CD4-positive, alpha-beta T cell treated with Interleukin-4 for 4 hours (primary cell): ENCODE measurements at regions not wholly inside any gene's neighbourhood (a gene's known extent, or its start where the extent isn't known, plus 50 kb on each side); places are given as distances from the start of the nearest gene placed in this dataset.

Source experiments
- DNase-seq: peaks from one replicate; pipeline ENCODE4 v3.0.0-alpha.2; 2020

DNA sequence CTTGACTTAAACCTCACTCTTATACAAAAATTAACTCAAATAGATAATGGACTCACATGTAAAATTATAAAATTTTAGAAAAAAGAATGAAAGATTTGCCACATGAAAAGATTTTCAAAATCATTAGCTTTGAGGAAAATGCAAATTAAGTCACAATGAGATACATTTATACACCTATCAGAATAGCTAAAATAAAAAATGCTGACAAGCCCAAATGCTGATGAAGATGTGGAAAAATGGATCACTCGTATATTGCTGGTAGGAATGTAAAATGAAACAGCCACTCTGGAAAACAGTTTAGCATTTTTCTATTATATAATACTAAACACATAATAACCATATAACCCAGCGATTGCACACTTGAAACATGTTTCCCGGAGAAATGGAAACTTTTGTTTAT is 316.2 kb downstream of the ANKRD50 start:
- no peak for DNase-seq

DNA sequence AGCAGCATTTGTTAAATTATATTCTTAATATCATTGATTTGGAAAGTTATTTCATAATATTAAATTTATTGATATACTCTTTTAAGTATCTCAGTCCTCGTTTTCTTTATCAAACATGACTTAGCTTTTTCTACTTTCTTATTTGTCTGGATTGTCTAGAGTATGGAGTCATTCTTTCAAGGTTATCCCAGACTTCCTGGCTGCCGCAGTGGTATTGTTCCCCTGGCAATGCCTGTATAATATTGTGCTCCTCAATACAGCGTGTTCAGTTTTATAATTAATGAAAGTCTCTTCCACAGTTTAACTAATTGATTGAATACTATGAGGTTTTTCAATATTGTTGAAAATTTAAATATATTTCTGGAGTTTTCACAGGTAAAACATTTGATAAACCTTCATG is 310.9 kb downstream of the ANKRD50 start:
- DNase-seq = no peak

DNA sequence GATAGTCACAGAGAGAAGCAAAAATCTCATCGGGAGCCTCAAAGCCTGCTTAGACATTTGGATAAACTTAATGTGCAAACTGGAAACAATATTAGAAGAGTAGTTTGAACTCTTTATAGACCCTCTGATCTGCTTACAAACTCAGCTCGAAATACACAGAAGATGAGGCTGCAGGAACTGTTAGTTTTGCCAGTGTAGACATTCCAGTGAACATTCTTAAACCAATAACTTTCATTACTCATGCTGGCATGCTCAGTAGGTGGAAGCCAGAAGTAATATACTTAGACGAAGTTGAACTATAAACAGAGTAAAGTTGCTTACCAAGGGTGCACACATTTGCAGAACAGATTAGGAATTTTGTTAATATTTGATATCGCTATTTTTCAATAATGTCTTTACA is 303.5 kb downstream of the ANKRD50 start:
- DNase-seq = no peak

DNA sequence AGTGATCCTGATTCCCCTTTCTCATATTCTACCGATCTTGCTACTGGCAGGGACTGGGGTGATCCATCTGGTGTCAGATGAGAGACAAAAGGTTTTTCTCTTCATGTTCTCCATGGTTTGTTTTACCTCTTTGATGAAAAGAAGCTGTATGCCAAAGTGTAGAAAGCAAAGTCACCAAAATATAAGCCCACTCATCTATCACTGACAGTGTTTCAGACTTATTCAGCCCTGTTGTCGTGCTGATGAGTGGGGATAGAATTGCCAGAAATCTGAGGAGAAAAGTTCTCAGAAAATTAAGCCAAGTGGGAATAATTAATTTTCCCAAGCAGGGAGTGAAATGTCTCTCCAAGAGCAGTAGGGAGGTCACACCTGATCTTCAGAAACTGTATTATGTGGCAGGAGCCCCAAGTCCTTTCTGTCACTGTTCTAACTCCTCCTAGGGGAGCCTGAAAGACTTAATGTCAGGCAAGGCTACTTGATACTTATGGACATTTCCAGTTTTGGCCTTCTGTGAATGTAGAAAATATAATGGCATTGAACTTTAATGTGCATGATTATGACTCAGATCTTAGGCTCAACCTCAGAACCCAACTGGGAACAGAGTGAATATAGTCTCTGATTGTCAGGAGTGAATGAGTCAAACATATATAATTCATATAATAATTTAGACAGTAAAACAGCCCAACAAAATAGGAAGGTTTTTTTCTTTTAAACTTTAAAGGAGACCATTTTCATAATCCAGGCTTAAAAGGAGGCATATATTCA is 298.1 kb downstream of the ANKRD50 start:
- no peak for DNase-seq

DNA sequence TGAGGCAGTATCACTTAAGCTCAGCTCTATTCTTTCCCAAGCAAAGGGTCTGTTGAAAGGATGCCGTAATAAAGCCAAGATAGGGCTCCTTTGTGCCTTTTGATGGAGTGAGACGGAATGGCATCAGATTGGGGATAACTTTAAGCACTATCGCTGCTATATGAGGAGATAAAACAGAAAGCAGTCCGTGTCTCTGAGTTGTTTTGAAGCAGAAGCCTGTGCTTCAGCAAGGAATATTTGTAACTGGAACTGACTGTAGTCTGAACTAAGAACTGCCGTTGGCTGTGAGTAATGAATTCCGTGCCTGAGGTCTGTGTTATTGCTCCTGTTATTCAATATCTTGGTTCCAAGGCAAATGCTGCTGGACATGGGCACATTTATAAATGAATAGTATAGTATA is 297.4 kb downstream of the ANKRD50 start:
- no peak for DNase-seq

DNA sequence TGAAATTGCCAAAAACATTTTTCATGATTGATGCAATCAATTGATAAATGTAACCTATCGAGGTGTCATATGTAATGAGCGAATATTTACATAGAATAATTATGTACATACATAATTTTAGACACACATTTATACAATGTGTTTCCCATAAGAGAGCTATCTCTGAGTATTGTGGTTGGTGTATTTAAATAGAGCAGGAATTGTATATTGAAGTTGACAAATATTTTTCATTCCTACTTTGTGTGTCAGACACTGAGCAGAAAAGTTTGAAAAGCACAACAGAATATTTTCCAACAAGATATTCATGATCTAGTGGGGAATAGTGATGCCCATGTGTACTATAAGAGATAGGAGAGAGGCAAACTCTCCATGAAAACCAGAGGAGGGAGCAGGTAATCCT is 295.2 kb downstream of the ANKRD50 start:
- DNase-seq = no peak

DNA sequence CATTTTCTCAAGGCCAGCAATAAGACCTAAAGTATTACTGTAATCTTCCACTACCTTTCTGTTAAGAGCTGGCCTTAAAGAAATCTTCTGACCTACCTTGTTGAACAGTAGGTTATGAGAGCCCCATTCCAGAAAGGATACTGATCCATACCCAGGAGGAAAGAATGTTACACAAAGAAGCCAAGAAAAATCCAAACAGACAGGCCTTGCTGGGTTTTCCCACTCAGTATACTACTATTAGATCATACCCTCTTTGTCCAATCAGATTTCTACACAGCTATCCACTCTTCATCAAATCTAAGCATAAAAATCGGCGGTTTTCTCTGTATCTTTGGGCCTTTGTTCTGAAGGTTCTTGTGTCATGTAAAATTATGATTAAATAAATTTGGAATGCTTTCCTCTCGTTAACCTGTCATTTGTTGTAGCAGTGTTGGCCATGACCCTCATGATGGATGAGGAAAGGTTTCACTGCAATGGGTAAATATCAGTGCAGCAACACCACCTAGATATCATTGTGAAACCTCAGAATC is 292.3 kb downstream of the ANKRD50 start:
- DNase-seq = no peak

DNA sequence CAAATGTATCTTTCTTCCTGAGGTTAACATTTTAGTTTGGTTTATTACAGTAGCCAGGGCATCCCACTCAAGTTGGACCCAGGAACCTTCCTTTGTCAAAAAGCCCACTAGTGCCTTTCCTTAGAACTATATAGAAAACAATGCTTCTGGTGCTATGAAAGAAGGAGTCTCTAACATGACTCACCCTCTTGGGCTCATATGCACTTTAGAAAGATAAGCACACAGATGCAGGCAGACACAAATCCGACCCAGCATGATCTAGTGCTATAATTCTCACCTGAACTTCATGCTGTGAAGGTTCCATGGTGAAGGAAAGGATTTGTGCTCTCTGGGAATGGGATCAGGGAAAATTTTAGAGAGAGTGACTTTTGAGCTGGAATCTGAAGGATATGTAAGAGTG is 289.4 kb downstream of the ANKRD50 start:
- no peak for DNase-seq

DNA sequence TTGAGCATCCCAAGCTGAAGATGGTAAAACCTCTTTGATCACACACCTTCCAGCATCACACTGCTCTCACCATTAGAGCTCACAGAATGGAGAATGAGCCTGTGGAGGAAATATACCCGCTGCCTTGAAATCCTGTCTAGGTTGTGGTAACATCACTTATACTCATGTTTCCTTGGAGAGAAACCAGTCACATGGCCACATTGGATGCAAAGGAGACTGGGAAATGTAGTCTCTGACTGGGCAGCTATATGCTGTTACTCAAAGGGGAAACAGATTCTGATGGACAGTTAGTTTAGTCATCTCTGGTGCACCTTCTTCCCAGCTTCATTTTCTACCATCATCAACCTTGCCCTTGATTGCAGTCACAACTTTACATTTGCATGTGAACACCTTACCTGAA is 286.3 kb downstream of the ANKRD50 start:
- no peak for DNase-seq

DNA sequence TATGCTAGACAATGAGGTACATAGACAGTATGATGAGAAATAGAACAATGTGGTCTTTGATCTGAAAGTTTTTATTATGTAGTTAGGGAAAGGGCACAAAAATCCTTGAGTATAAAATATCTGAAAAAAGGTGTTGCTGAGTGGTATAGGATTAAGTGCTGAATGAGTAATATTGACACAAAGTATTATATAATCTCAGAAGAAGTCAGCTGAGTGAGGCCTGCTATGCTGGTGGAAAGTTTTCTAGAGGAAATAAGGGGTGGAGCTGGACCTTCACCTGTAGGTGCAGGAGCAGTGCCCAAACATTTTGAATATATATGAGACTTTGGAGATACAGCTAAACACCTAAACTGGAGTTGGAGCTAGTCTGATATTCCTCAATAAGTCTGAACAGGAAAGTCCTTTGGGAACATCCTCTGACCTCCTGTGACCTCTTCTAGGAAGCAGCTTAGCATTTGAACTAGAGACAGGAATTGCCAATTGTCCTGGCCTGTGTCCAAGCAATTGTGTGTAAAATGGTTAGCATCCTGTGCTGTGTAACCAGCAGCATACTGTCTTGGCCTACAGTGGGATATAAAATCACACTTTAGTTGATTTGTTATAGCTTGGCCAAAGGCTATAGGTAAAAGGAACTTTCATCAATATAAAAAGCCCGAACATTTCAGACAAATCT is 285.3 kb downstream of the ANKRD50 start:
- DNase-seq = no peak

DNA sequence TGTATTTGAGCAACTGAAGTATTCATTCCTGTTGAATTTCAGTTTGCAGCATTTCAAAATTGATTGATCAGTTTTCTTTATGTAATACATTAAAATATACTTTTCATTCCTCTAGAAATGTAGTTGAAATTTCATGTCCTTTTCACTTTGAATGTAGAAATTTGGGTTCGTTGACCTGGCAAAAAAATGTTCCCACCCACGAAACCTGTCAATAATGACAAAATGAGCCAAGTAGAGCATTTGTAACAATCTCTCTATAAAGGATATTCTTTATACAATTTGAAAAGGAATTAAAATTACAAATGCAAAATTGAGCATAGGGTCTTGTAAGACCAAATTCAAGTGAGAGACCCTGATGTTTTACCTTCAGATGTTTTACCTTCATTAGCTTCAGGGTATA is 283.9 kb downstream of the ANKRD50 start:
- DNase-seq = no peak

DNA sequence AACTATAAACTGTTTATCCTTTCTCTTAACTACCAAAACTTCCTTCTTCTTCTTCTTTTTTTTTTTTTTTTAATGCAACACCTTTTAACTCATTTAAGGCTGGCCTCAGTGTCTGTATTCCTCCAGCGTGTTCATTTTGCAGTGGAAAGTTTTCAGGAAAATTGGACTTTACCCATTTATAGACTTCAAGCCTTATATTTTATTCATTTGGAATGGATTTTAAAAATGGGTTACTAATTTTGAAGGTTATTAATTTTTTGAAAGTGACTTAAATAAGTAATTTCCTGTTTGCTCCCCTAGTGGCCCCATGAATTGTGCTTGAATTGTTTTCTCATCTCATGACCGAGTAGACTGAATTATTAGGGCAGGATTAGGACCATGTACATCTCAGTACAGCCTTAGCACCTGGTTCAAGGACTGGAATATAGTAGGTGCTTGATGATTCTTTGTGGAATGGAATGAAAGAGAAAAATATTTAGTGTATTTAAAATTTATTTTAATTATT is 282.7 kb downstream of the ANKRD50 start:
- no peak for DNase-seq

DNA sequence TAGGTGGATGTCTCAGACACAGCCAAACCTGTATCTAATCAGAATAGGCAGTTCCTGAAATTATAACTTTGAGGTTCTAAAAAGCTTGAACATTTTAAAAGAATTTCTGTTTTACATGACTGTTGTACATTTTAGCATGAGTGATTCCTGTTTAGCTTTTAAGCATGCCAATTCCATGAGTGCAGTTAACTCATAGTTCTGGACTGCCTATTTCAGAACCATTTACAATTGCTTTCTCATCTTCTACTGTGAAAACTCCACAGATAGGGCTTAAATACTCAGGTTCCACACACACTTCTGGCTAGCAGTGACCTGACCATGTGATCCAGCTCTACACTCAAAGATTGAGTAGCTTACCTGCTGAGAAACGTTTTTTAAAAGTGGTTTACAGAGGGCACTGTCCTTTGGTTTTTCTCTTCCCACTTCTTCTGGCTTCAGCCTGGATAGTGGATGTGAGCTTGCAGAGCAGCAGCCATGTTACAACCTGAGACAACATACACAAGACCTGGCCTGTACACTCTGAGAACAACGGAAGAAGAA is 280.8 kb downstream of the ANKRD50 start:
- DNase-seq = no peak

DNA sequence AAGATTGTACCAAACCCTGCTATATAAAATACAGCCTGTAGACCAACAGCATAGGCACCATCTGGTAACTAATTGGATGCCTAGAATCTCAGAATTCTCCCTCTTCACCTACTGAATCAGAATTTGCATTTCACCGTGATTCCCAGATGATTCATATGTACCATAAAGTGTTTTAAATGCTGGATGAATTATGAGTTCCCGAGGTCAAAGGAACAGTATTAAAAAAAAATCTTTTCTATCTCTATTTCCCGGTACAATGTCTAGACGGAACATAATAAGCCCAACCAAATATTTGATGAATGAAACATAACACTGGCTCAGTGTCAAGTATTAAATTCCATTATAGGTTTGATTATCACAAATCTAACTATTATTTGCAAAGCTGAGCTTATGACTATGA is 280.0 kb downstream of the ANKRD50 start:
- DNase-seq = no peak

DNA sequence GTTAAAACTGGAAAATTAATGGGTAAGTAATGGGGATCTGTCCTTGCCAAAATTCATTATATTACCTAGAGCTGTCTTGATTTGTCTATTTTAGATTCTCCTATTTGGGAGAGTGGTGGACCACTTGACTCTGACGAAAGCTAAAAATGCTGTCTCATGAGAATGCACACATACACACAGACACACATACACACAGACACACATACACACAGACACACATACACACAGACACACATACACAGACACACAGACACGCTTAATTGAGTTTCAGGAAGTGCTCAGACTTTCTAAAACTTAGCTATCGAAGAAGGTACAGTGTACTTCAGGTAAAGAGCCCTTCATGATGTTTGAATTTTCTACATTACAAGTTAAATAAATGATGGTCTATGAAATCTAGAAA is 279.5 kb downstream of the ANKRD50 start:
- no peak for DNase-seq

DNA sequence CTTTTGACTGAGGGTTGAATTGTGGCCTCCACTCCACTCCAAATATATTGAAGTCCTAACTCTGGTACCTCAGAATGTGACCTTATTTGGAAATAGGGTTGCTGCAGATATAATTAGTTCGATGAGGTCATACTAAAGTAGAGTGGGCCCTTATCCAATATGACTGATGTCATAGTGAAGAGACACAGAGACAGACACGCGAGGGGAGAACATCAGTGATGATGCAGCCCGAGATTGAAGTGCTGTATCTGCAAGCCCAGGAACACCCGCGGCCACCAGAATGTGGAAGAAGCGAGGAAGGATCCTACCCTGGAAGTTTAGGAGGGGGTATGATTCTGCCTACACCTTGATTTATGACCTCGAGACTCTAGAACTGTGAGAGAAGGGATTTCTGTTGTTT is 279.0 kb downstream of the ANKRD50 start:
- no peak for DNase-seq

DNA sequence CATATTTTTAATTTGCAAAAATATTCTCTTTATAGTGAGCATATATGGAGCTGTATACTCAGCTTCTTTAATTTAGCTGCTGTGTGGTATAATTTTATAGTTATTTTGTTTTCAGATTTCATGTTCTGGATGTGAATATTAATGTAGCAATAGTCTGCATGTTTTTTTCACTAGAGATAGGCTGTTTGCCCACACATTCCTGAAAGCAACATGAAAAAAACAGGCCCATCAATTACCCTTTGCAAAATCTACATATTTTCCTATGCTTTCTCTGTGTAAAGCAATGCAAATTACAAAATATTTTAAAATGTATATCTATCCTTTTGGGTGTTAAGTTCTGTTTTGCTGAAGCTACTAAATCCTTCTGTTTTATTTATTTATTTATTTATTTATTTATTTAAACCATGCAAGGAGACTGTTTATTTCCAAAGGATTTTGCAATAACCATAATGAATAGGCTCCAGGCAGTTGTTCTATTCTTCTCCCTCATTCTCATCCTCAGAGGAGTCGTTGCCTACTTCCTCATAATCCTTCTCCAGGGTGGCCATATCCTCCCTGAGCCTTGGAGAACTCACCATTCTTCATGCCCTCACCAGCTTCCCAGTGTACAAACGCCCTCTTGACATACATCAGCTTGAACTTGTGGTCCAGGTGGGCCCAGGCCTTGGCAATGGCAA is 277.1 kb downstream of the ANKRD50 start:
- DNase-seq = no peak

DNA sequence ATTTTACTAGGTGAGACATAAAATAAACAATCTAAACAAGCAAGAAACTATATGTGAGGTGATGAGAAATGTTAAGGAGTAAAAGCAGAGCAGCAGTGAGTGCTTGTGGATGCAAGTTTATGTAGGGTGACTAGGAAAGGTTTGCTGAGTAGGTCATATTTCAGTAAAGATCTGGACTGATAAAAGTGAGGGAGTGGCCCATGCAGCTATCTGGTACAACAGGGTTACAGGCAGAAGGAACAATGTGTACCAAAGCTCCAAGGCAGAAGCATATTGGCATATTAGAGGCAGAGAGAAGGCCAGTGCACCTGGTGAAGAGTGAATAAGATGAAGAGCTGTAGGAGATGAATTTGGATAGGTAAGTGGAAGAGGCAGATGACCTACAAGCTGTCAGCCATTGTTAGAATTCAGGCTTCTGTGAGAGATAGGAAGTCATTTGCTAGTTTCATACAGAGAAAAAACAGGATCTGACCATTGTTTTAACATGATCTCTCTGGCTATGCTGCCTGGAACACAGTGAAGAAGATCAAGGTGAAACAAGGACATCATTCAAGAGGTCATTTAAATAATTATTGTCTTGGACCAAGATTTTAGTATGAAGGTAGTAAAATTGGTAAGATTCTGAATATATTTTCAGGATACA is 274.6 kb downstream of the ANKRD50 start:
- DNase-seq = no peak

DNA sequence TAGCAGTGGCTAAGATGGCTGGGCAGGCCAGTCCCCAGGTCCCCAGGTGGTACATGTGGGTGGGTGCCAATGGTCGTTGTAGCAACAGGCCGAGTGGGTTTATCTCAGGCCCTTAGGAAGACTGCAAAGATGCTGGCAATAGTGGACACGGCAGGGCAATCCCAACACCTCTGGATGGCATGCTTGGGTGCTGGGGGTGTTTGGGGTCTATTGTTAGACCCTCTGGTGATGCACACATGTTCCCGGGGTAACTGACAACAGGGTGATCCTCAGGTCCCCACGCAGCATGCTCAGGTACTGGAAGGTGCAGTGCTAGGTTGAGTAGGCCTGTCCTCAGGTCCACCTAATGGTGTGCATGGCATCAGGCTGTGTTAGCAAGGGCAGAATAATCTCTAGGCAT is 267.5 kb downstream of the ANKRD50 start:
- no peak for DNase-seq

DNA sequence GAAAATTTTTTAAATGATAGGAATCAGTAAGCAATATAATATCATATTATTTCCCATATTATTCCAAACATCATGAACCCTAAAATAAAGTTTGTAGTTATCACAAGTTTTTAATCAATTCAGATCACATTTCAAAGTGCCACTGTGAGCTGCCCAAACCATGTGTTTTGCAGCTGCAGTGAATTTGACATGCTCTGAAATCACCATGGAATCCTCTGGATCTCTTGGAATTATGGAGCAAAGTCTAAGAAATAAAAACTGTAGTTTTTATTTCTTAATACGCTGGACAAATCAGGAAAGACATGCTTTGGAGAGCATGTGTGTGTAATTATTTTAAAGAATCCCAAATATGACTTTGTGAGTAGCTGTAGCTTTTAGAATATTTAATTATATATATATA is 262.7 kb downstream of the ANKRD50 start:
- DNase-seq = no peak

DNA sequence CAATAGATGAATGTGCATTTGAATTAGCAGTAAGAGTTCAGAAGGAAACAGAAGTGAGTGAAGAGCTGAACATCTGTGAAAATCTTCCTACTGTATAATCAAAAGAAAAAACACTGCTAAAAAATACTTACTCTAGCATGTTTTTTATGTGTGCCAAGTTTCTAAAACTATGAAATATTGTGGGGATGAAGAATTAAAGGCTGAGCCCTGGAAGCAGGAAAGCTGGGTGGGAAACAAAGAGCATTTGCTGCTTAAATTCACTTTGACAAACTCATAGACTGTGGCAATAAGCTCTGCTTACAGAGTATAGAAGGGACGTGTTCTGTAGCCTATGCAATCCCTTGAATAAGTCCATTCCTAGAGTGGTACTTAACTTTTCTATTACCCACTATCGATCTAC is 261.7 kb downstream of the ANKRD50 start:
- no peak for DNase-seq

DNA sequence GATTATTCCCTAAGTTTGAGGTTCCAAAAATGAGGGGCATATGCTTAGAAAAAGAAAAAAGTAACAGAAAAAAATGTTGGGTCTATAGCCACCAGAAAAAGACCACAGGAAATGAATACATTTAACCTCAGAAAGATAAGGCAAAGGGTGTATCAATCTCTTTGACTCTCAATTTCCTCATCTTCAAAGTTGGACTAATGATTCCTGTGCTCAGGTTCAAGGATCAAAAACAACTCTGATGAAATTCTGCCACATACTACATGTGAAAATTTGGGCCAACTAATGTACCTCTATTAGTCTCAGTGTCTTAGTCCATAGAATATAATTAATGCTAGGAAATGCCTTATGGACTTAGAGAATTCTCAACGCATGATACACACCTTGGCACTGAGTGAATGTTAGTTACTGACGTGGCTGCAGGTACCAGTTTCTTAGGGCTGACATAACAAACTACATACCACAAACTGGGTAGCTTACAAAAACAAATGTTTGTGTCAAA is 257.7 kb downstream of the ANKRD50 start:
- no peak for DNase-seq

DNA sequence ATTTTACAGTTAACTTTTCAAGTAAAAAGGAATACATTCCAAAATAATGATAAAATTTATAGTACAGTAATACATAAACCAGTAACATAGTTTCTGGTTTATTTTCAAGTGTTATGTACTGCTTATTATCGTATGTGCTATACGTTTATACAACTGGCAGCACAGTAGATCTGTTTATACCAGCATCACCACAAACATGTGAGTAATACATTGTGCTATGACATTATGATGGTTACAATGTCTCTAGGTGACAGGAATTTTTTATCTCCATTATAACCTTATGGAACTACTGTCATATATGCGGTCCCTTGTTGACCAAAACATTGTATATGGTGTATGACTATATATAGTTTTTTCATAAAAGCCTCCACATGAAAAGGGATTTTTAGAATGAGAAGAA is 256.9 kb downstream of the ANKRD50 start:
- no peak for DNase-seq
